Activated naive CD8-positive, alpha-beta T cell treated with anti-CD3 and anti-CD28 coated beads for 36 hours (primary cell): ENCODE measurements at regions not wholly inside any gene's neighbourhood (a gene's known extent, or its start where the extent isn't known, plus 50 kb on each side); places are given as distances from the start of the nearest gene placed in this dataset.

Experiments used
- DNase-seq: peaks from one replicate; pipeline ENCODE4 v3.0.0; 2021
- H3K27ac Mint-ChIP-seq: one replicate; pipeline ENCODE4 v1.8.0; 2022; ENCODE audit warnings: mild to moderate bottlenecking, moderate library complexity, mixed read lengths
- H3K27me3 Mint-ChIP-seq: one replicate; pipeline ENCODE4 v1.8.0; 2022; ENCODE audit warnings: mild to moderate bottlenecking, mixed read lengths
- H3K36me3 Mint-ChIP-seq: one replicate; pipeline ENCODE4 v1.8.0; 2021; ENCODE audit warnings: mild to moderate bottlenecking, mixed read lengths
- H3K4me1 Mint-ChIP-seq: one replicate; pipeline ENCODE4 v1.8.0; 2021; ENCODE audit warnings: mixed read lengths
- H3K4me3 Mint-ChIP-seq: one replicate; pipeline ENCODE4 v1.8.0; 2022; ENCODE audit warnings: mild to moderate bottlenecking, moderate library complexity, mixed read lengths
- H3K9me3 Mint-ChIP-seq: one replicate; pipeline ENCODE4 v1.8.0; 2022; ENCODE audit warnings: mixed read lengths

- Mint-ChIP-seq H3K36me3 (no peaks in the 10 kb centered on the region), H3K4me1 (no peaks in the 10 kb centered on the region), H3K27ac (no peak overlapping the region), H3K9me3 (peaks cover 2% of the 10 kb centered on the region), H3K4me3 (no peak overlapping the region), H3K27me3 (no peaks in the 10 kb centered on the region)
- DNase-seq = no peak
Observed at GRCh38 chr2:5946225-5947115, 254.3 kb downstream of the SOX11 start.

- DNase-seq = no peak
- H3K27me3 Mint-ChIP-seq = no peaks in the 10 kb centered on the region
- no peak overlapping the region for H3K27ac Mint-ChIP-seq
Observed at GRCh38 chr2:5950736-5951135, 258.6 kb downstream of the SOX11 start.

GRCh38 chr2:5951471-5951870 lies 259.3 kb downstream of the SOX11 start:
- Mint-ChIP-seq H3K27me3 (no peaks in the 10 kb centered on the region), H3K36me3 (no peaks in the 10 kb centered on the region), H3K27ac (no peak overlapping the region), H3K4me1 (no peaks in the 10 kb centered on the region), H3K4me3 (no peak overlapping the region), H3K9me3 (peaks cover 7% of the 10 kb centered on the region)
- DNase-seq = no peak

More at GRCh38 chr2:5950736-5951135, 258.6 kb downstream of the SOX11 start:
- H3K9me3 Mint-ChIP-seq = peaks cover 5% of the 10 kb centered on the region
- H3K36me3 Mint-ChIP-seq = no peaks in the 10 kb centered on the region
- H3K4me3 Mint-ChIP-seq = no peak overlapping the region
- no peaks in the 10 kb centered on the region for H3K4me1 Mint-ChIP-seq

GRCh38 chr2:5953525-5953924 lies 261.3 kb downstream of the SOX11 start:
- Mint-ChIP-seq H3K36me3 (no peaks in the 10 kb centered on the region), H3K27ac (no peak overlapping the region), H3K4me1 (no peaks in the 10 kb centered on the region), H3K27me3 (no peaks in the 10 kb centered on the region), H3K4me3 (no peak overlapping the region), H3K9me3 (peaks cover 7% of the 10 kb centered on the region)
- no peak for DNase-seq

- Mint-ChIP-seq H3K4me3 (no peak overlapping the region), H3K9me3 (peaks cover 7% of the 10 kb centered on the region), H3K27ac (no peak overlapping the region), H3K4me1 (no peaks in the 10 kb centered on the region), H3K36me3 (no peaks in the 10 kb centered on the region), H3K27me3 (no peaks in the 10 kb centered on the region)
- DNase-seq = no peak
Observed at GRCh38 chr2:5954509-5954908, 262.3 kb downstream of the SOX11 start.

- no peaks in the 10 kb centered on the region for H3K36me3 Mint-ChIP-seq
- H3K9me3 Mint-ChIP-seq = peaks cover 5% of the 10 kb centered on the region
- no peak overlapping the region for H3K27ac Mint-ChIP-seq
- DNase-seq = no peak
- H3K4me3 Mint-ChIP-seq = no peak overlapping the region
- H3K4me1 Mint-ChIP-seq = no peaks in the 10 kb centered on the region
- H3K27me3 Mint-ChIP-seq = no peaks in the 10 kb centered on the region
Observed at GRCh38 chr2:5955921-5956320, 263.7 kb downstream of the SOX11 start.

- Mint-ChIP-seq H3K36me3 (no peaks in the 10 kb centered on the region), H3K4me1 (no peaks in the 10 kb centered on the region), H3K4me3 (no peak overlapping the region), H3K27me3 (no peaks in the 10 kb centered on the region), H3K27ac (no peak overlapping the region), H3K9me3 (peaks cover 2% of the 10 kb centered on the region)
- no peak for DNase-seq
Observed at GRCh38 chr2:5959836-5960820, 267.9 kb downstream of the SOX11 start.

GRCh38 chr2:5967506-5967905 lies 275.3 kb downstream of the SOX11 start:
- no peak for DNase-seq
- no peaks in the 10 kb centered on the region for H3K9me3 Mint-ChIP-seq
- no peaks in the 10 kb centered on the region for H3K36me3 Mint-ChIP-seq
- no peaks in the 10 kb centered on the region for H3K27me3 Mint-ChIP-seq
- H3K4me3 Mint-ChIP-seq = no peak overlapping the region
- no peak overlapping the region for H3K27ac Mint-ChIP-seq
- H3K4me1 Mint-ChIP-seq = no peaks in the 10 kb centered on the region

GRCh38 chr2:5969303-5969702 lies 277.1 kb downstream of the SOX11 start:
- Mint-ChIP-seq H3K9me3 (no peaks in the 10 kb centered on the region), H3K4me1 (no peaks in the 10 kb centered on the region), H3K27ac (no peak overlapping the region), H3K27me3 (no peaks in the 10 kb centered on the region), H3K36me3 (no peaks in the 10 kb centered on the region), H3K4me3 (no peak overlapping the region)
- no peak for DNase-seq

- no peak for DNase-seq
- no peaks in the 10 kb centered on the region for H3K27me3 Mint-ChIP-seq
- H3K4me3 Mint-ChIP-seq = no peak overlapping the region
- H3K9me3 Mint-ChIP-seq = no peaks in the 10 kb centered on the region
- H3K4me1 Mint-ChIP-seq = no peaks in the 10 kb centered on the region
- no peaks in the 10 kb centered on the region for H3K36me3 Mint-ChIP-seq
- no peak overlapping the region for H3K27ac Mint-ChIP-seq
Observed at GRCh38 chr2:5970347-5970746, 278.2 kb downstream of the SOX11 start.

GRCh38 chr2:5974477-5974876 lies 282.3 kb downstream of the SOX11 start:
- Mint-ChIP-seq H3K27me3 (no peaks in the 10 kb centered on the region), H3K4me3 (no peak overlapping the region), H3K4me1 (no peaks in the 10 kb centered on the region), H3K27ac (no peak overlapping the region), H3K9me3 (no peaks in the 10 kb centered on the region), H3K36me3 (no peaks in the 10 kb centered on the region)
- DNase-seq = no peak

- Mint-ChIP-seq H3K4me1 (no peaks in the 10 kb centered on the region), H3K27ac (no peak overlapping the region), H3K27me3 (peaks cover 3% of the 10 kb centered on the region), H3K36me3 (no peaks in the 10 kb centered on the region), H3K4me3 (no peak overlapping the region), H3K9me3 (no peaks in the 10 kb centered on the region)
- DNase-seq = no peak
Observed at GRCh38 chr2:5975401-5975800, 283.2 kb downstream of the SOX11 start.

- no peaks in the 10 kb centered on the region for H3K36me3 Mint-ChIP-seq
- DNase-seq = no peak
- H3K9me3 Mint-ChIP-seq = no peaks in the 10 kb centered on the region
- H3K4me1 Mint-ChIP-seq = no peaks in the 10 kb centered on the region
- no peak overlapping the region for H3K27ac Mint-ChIP-seq
- peaks cover 12% of the 10 kb centered on the region for H3K27me3 Mint-ChIP-seq
- H3K4me3 Mint-ChIP-seq = no peak overlapping the region
Observed at GRCh38 chr2:5976531-5977065, 284.4 kb downstream of the SOX11 start.

GRCh38 chr2:5977477-5977876 lies 285.3 kb downstream of the SOX11 start:
- H3K27me3 Mint-ChIP-seq = peaks cover 15% of the 10 kb centered on the region
- H3K9me3 Mint-ChIP-seq = no peaks in the 10 kb centered on the region
- H3K36me3 Mint-ChIP-seq = no peaks in the 10 kb centered on the region
- no peak overlapping the region for H3K27ac Mint-ChIP-seq
- H3K4me3 Mint-ChIP-seq = no peak overlapping the region
- H3K4me1 Mint-ChIP-seq = no peaks in the 10 kb centered on the region
- no peak for DNase-seq

GRCh38 chr2:5978131-5978751 lies 286.1 kb downstream of the SOX11 start:
- Mint-ChIP-seq H3K9me3 (no peaks in the 10 kb centered on the region), H3K27me3 (peaks cover 20% of the 10 kb centered on the region), H3K36me3 (no peaks in the 10 kb centered on the region), H3K4me1 (no peaks in the 10 kb centered on the region), H3K27ac (no peak overlapping the region), H3K4me3 (no peak overlapping the region)
- no peak for DNase-seq
